CD4-positive, alpha-beta T cell treated with Interleukin-17A for 4 hours (primary cell): ENCODE measurements at regions not wholly inside any gene's neighbourhood (a gene's known extent, or its start where the extent isn't known, plus 50 kb on each side); places are given as distances from the start of the nearest gene placed in this dataset.

Source experiments
- DNase-seq: peaks from one replicate; pipeline ENCODE4 v3.0.0-alpha.2; 2020; ENCODE audit warnings: mixed read lengths

- DNase-seq: no peak
These were observed 404.4 kb upstream of the SOX11 start for GRCh38 chr2:5287558-5288334.

DNA sequence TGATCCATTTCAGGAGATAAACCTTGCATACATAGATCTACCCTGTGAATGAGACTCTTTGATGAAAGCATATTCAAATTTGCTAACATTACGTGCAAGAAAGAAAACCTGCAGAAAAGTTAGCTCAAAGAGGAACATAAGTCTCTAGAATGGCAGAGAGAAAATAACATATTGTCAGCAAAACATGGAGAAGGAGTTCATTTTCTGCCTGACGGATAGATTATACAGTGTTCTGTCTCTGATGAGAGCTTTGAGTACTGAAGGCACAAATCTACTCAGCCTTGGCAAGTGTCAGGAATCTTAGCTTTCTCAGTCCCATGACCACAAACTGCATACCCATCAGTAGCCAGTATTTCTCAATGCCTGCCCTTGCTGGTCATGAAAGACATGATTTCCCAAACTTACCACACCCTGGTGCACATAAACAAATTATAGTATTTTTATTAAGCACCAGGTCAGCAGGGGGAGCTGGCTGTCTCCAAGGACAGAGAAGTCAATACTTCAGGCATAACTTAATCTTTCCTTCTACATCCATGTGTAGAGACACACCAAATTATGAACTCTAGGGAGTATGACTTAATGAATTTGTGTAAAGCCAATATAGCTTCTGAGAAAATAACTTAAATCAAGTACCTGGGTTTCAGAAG, 401.2 kb upstream of the SOX11 start:
- DNase-seq: no peak

DNA sequence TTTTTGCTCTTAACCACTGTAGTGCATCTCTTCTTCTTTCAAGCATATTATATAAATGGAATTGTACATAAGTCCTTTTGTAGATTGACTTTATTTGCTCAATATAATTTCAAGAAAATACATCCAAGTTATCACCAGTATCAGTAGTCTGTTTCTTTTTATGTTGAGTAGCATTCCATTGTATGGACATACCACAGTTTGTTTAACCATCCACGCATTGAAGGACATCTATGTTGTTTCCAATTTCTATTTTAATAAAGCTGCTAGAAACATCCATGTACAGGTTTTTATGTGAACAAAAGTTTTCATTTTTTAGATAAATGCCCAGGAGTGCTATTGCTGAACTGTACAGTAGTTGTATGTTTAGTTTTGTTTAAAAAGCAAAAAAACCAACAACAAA, 387.5 kb upstream of the SOX11 start:
- DNase-seq: no peak

GRCh38 chr2:5315041-5315440, 377.1 kb upstream of the SOX11 start:
- DNase-seq: no peak

- no peak for DNase-seq
These were observed 376.7 kb upstream of the SOX11 start for GRCh38 chr2:5315512-5315911.

- no peak for DNase-seq
These were observed 376.1 kb upstream of the SOX11 start for GRCh38 chr2:5316001-5316490.

GRCh38 chr2:5319493-5319892, 372.7 kb upstream of the SOX11 start:
- no peak for DNase-seq

DNA sequence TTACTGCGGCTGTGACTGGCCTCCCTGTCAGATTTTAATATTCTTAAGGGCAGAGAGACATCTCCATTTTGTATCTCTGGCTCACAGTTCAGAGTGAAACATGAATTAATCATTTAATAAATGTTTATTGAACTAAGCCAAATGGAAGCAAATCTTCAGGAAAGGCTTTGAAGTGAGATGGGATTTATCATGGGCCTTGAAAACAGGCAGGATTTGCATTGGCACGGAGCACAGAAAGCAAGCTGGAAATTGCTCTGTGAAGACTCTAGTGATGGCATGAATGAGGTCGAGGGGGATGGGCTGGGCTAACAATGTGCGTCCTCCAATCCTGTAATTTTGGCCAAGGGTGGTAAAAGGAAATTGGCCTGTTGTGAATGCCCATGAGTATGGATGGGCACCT, 369.8 kb upstream of the SOX11 start:
- DNase-seq: no peak

DNA sequence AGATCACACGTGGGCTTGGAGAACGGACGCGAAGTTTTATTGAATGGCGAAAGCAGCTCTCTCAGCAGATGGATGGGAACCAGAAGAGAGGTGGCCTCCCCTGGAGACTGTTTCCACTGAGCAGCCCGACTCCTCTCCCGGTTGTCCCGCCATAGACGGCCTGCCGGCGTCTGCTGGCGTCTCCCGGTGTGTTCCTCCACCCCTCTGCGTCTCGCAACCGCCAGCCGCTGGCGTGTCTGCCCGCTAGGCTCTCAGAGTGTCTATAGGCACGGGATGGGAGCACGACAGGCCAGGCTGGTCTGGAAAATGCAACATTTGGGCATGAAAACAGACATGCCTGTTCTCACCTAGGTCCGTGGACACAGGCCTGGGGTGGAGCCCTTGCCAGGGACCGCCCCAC, 366.7 kb upstream of the SOX11 start:
- no peak for DNase-seq

DNA sequence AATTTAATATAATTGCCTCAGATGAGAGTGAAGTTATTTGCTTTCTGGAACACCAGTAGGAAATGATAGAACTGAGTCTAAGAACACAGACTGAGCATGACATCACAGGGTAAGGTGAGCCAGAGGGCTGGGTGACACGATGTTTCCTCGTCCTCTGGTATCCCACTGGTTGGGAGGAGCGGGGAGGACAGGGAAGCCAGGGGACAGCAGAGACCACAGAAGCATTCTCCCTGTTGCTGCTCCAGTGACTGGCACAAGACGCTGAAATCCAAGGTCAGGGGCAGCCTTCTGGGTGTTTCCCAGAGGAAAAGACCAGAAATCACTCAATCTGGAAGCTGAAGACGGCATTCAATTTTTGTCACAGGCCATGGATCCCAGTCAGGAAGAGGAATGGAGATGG, 363.4 kb upstream of the SOX11 start:
- DNase-seq: no peak

DNA sequence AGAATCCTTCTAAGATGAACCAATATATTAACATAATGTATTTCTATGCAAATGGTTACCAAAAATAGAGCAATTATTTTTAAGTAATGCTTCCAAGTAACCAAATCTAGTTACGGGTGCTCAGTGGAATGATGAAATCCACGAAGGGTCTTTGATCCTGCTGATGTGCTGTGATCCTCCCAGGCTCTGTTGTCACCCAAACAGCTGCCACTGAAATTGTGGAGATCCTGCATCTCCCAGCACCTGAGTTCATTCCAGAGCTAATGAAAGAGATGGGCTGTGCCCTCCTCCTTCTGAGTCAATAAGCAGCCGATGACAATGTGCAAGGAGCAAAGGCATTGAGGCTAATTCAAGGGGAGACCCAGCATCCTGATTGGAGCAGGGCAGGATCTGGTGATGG, 362.4 kb upstream of the SOX11 start:
- DNase-seq: no peak

GRCh38 chr2:5330961-5331360, 361.2 kb upstream of the SOX11 start:
- DNase-seq: no peak

DNA sequence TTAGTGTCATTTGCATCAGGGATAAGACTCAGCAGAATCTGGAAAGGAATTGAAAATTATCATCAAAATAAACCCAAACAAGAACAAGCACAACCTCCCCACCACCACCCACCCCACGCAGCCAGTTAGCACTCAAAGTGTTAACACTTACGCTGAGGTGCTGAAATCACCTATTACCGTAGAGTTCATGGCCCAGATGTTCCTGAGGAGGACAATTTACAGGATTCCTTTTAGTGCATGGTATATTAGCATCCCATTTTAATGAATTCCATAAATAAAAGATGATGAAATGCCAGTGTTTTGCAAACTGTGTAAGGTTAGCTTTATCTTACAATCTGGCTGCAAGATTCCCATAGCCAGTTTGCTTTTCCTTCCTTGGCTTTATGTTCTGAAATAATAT, 359.3 kb upstream of the SOX11 start:
- DNase-seq: no peak

DNA sequence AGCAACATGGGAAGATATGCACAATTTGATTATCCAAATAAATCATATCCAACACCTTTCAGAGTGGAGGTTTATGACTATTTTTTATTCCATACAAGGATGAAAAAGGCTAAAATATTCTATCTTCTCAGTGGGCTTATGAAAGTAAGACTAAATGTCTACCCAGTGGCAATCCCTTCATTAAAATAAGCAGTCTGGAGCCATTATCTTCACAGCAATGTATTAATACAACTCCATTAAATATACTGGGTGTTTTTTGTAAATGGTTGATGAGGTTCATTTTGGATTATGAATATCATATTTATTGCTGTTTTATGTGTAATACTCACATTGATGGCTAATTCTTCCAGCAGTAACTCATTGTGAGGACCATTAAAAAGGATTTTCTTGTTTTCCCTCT, 352.7 kb upstream of the SOX11 start:
- no peak for DNase-seq

DNA sequence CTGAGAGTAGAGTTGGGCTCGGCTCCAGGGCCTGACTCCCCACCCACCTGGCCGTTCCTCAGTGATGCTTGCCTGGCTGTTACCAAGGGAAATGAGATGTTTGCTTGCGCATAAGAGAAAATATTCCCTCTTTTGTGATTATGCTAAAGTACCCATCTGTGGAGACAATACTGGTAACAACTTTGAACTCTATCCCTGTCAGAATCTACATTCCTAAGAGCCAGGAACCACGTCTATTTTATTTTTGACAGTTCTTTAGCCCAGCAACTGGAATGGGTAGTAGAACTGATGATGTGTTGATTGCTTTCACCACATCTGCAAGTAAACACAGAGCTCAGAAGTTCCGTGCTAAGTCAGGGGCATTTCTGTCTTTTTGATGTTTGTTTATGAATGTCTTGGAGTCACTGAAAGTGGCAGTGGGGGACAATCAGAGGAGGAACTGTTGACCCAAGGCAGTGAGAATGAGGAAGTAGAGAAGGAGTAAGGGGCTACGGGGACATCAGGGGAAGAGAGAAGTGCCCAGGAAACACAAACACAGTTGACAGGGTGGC, 348.3 kb upstream of the SOX11 start:
- no peak for DNase-seq

GRCh38 chr2:5352286-5352685, 339.9 kb upstream of the SOX11 start:
- DNase-seq: no peak

DNA sequence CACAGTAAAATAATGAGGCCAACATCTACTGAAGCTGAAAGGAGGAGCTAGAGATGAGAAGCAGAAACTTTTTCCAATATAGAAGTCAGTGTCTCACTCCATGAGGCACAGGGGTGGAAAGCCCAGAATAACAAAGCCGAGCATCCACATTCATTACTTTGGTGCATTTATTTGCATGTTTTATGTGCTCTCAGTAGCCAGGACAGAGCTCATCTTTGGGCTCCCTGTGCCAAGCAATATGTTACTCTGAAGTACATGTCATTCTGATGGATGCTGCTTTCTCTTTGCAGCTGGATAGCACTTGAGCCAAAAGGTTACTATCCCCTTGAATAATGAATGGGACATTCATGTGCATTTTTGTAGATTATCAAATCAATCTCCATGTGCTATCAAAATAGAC, 338.6 kb upstream of the SOX11 start:
- no peak for DNase-seq

GRCh38 chr2:5359397-5359796, 332.8 kb upstream of the SOX11 start:
- DNase-seq: no peak

- no peak for DNase-seq
These were observed 332.1 kb upstream of the SOX11 start for GRCh38 chr2:5360081-5360480.

GRCh38 chr2:5364361-5364760, 327.8 kb upstream of the SOX11 start:
- no peak for DNase-seq

DNA sequence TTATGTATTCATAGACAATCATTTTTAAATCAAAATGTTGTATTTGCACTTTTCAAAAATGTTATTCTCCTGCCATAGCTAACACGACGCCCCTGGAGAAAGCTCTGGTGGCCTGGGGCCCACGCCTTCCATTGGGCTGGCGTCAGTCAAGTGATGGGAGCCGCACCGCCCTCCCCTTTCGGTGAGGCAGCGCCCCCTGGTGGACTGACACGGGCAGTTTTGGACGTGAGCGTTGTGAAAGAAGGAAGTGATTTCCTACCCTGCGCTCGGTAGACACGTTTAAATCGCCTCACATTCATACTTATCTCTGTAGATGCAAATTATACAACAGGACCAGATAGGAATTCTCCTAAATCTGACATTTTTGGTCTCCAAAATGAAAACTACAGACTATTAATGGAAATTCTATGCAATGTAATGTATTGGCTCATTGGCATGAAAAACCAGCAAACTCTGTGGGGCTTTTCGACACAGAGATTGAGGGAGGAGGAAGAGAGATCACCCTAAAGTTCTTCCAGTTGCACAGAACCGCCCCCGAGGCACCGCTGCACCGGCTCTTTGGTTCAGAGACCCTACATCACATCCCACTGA, 326.2 kb upstream of the SOX11 start:
- peak; percentile 12 for DNase-seq

DNA sequence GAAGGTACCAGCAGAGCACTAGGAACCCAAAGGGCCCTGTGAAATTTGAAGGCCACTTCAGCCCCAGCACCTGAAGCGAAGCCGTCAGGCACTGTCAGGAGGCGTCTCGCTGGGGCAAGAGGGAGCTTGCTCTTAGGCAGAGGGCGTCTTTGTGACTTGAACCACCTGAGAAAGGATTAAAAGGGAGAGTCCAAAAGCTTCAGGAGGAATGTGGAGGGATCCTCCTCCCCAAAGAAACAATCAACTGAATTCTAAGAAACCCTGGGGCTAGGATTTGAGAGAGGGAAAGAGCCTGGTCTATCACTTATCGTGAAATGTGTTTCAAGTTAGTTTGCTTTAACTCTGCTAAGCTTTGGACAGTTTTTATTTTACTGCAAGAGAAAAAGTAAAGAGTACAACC, 324.9 kb upstream of the SOX11 start:
- no peak for DNase-seq

- DNase-seq: no peak
These were observed 323.9 kb upstream of the SOX11 start for GRCh38 chr2:5368263-5368662.

DNA sequence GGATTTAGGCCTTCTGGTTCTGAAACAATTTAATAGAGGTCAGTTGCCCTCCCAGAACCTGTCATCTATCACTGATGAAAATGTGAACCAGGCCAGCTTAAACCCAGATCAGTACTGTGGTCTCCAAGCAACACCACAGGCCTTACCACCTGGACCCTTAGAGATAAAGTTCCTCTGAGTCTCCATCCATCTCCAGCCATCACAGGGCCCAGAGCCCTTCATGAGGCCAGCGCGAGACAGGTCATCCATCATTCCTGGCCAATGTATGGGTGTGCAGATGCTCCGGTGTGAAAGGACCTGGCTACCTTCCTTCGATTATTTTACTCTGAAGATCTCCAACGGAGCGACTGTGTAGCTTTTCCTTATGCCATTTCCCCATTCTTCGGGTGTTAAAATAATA, 322.7 kb upstream of the SOX11 start:
- DNase-seq: no peak
